Ovary (tissue), 7 donors: ENCODE measurements at regions not wholly inside any gene's neighbourhood (a gene's known extent, or its start where the extent isn't known, plus 50 kb on each side); places are given as distances from the start of the nearest gene placed in this dataset.
"Not testable (repeated sequence)": the region's sequence is repeated elsewhere in the genome, so short reads cannot be mapped to it uniquely, and the experiment has no call there.

Source experiments
- DNase-seq, 5 donors: peaks; one replicate each; pipeline ENCODE4 v3.0.0-alpha.2; 2019 to 2020
- H3K27ac ChIP-seq, 2 donors: fragments of 200-600 bp; one replicate each; pipeline versions ENCODE4 v1.5.1 to v1.8.0; 2019 to 2022
- H3K27me3 ChIP-seq: fragments of 200-600 bp; one replicate; pipeline ENCODE4 v1.8.0; 2022
- H3K36me3 ChIP-seq: fragments of 200-600 bp; sonication (generic); one replicate; pipeline ENCODE4 v1.5.1; 2019
- H3K4me1 ChIP-seq: one replicate; pipeline ENCODE4 v1.8.1; 2013; ENCODE audit warnings: mild to moderate bottlenecking, moderate library complexity; ENCODE audit not compliant: insufficient read depth
- H3K4me3 ChIP-seq: fragments of 200-600 bp; sonication (generic); one replicate; pipeline ENCODE4 v1.5.1; 2017
- H3K9me3 ChIP-seq, 2 donors: fragments of 200-600 bp in 1 of 2; sonication (generic) in 1 of 2; one replicate each; pipeline versions ENCODE4 v1.5.1 to v1.8.1; 2013 to 2019; ENCODE audit warnings: mild to moderate bottlenecking in 1 of 2, moderate library complexity in 1 of 2
- CTCF ChIP-seq, 3 donors: fragments of 450-650 bp in 2 of 3; fragments of 200-600 bp in 1 of 3; IDR thresholded peaks; one replicate each; pipeline versions ENCODE4 v1.5.1 to v1.8.0; 2016 to 2022; ENCODE audit warnings: antibody characterized with exemption in 3 of 3, mild to moderate bottlenecking in 1 of 3
- EP300 ChIP-seq: sonication (generic); formaldehyde crosslinking; IDR thresholded peaks from one replicate; pipeline ENCODE4 v1.6.1; 2017; ENCODE audit warnings: antibody characterized with exemption
- POLR2A ChIP-seq: fragments of 450-650 bp; IDR thresholded peaks from one replicate; pipeline ENCODE4 v1.6.1; 2017; ENCODE audit warnings: antibody characterized with exemption, mild to moderate bottlenecking, moderate library complexity
- WGBS, 3 donors: extraction: QIAGEN DNeasy Blood & Tissue Kit in 1 of 3; methylation state at CpG; one replicate each; pipeline versions ENCODE4 v1.1.5 to v1.1.7; 2013 to 2017; 5-methylcytosine and 5-hydroxymethylcytosine counted together
- intact Hi-C, 4 donors: fragments of 100-400 bp; cut with DNase I; formaldehyde crosslinking; loops; one replicate each; pipeline versions ENCODE4 v1.11.0 to v1.15.1; 2022 to 2023
- donor health status: DM: no; HTN: no; CAD: no; lungs with moderate emphysema.
- donor health status: DM: no; HTN: no; CAD: no.
- donor health status: Bipolar disorder and iron deficiency.
- donor health status: DM: no; HTN: no; CAD: no.
- donor health status: DM: yes; HTN: yes; CAD: no.

- H3K36me3 ChIP-seq, H3K27ac ChIP-seq, DNase-seq, H3K27me3 ChIP-seq, intact Hi-C loops, H3K9me3 ChIP-seq, H3K4me1 ChIP-seq, H3K4me3 ChIP-seq: not testable (repeated sequence)
- 56 to 72% (median 64%) methylated on average over 1 of the region's 1 CpG for WGBS, 3 donors
Observed at GRCh38 chr5:136565050-136565449, 199.7 kb upstream of the TRPC7 start.

GRCh38 chr5:136564431-136564830 lies 199.1 kb upstream of the TRPC7 start:
- intact Hi-C loops, DNase-seq, H3K4me1 ChIP-seq, H3K9me3 ChIP-seq, H3K27ac ChIP-seq, H3K36me3 ChIP-seq, H3K4me3 ChIP-seq, H3K27me3 ChIP-seq: not testable (repeated sequence)
- WGBS, 3 donors: 80 to 84% (median 81%) methylated on average over 5 of the region's 5 CpGs

- Histone ChIP-seq H3K27ac (no peak overlapping the region), H3K36me3 (no peaks in the 10 kb centered on the region), H3K4me3 (no peak overlapping the region), H3K27me3 (no peaks in the 10 kb centered on the region), H3K4me1 (no peaks in the 10 kb centered on the region), H3K9me3 (no peaks in the 10 kb centered on the region)
- WGBS, 3 donors: 61 to 65% (median 64%) methylated on average over 6 of the region's 6 CpGs
- TF ChIP-seq CTCF (IDR thresholded peaks at IDR 0.05) (no peak), POLR2A (no peak), EP300 (no peak)
- no peak for DNase-seq
- intact Hi-C loops: no loop called here
Observed at GRCh38 chr5:136563489-136563888, 198.1 kb upstream of the TRPC7 start.

GRCh38 chr5:136560126-136560525 lies 194.8 kb upstream of the TRPC7 start:
- 14 to 48% (median 15%) methylated on average over 1 of the region's 1 CpG for WGBS, 3 donors
- Histone ChIP-seq H3K27me3 (no peaks in the 10 kb centered on the region), H3K27ac (no peak overlapping the region), H3K9me3 (no peaks in the 10 kb centered on the region), H3K4me3 (no peak overlapping the region), H3K4me1 (no peaks in the 10 kb centered on the region), H3K36me3 (no peaks in the 10 kb centered on the region)
- TF ChIP-seq POLR2A (no peak), CTCF (IDR thresholded peaks at IDR 0.05) (no peak), EP300 (no peak)
- intact Hi-C loops: no loop called here
- DNase-seq: no peak

GRCh38 chr5:136559651-136560050 lies 194.3 kb upstream of the TRPC7 start:
- no peak overlapping the region for H3K27ac ChIP-seq
- no peaks in the 10 kb centered on the region for H3K36me3 ChIP-seq
- DNase-seq: no peak
- no peak overlapping the region for H3K4me3 ChIP-seq
- no peaks in the 10 kb centered on the region for H3K4me1 ChIP-seq
- no peaks in the 10 kb centered on the region for H3K27me3 ChIP-seq
- WGBS, 3 donors: 42 to 63% (median 47%) methylated on average over 2 of the region's 2 CpGs
- no peak for TF ChIP-seq CTCF (IDR thresholded peaks at IDR 0.05)
- no peak for TF ChIP-seq EP300
- TF ChIP-seq POLR2A: no peak
- no peaks in the 10 kb centered on the region for H3K9me3 ChIP-seq
- intact Hi-C loops: no loop called here

GRCh38 chr5:136547096-136547495 lies 181.8 kb upstream of the TRPC7 start:
- intact Hi-C loops, H3K27me3 ChIP-seq, DNase-seq, H3K36me3 ChIP-seq, H3K4me1 ChIP-seq, H3K27ac ChIP-seq, H3K9me3 ChIP-seq, H3K4me3 ChIP-seq: not testable (repeated sequence)
- WGBS, 3 donors: 80 to 89% (median 88%) methylated on average over 2 of the region's 2 CpGs

- H3K9me3 ChIP-seq, H3K4me3 ChIP-seq, H3K36me3 ChIP-seq, intact Hi-C loops, DNase-seq, H3K27me3 ChIP-seq, H3K27ac ChIP-seq, H3K4me1 ChIP-seq: not testable (repeated sequence)
- 83 to 88% (median 86%) methylated on average over 3 of the region's 3 CpGs for WGBS, 3 donors
Observed at GRCh38 chr5:136546441-136546840, 181.1 kb upstream of the TRPC7 start.

GRCh38 chr5:136545031-136545430 lies 179.7 kb upstream of the TRPC7 start:
- H3K27ac ChIP-seq, intact Hi-C loops, H3K9me3 ChIP-seq, H3K4me3 ChIP-seq, H3K4me1 ChIP-seq, H3K27me3 ChIP-seq, H3K36me3 ChIP-seq, DNase-seq: not testable (repeated sequence)
- WGBS, 3 donors: 76 to 93% (median 92%) methylated on average over 5 of the region's 5 CpGs
